ENCODE measurements at regions not wholly inside any gene's neighbourhood (a gene's known extent, or its start where the extent isn't known, plus 50 kb on each side); places are given as distances from the start of the nearest gene placed in this dataset.

- ChIA-PET POLR2A (no interaction called here), RAD21 (ENCODE audit: unreplicated experiment) (no interaction called here), SMC1A (ENCODE audit: uncharacterized antibody, unreplicated experiment) (no interaction called here), CTCF (no interaction called here)
- H2AFZ ChIP-seq (ENCODE audit: control insufficient read depth, low read depth, low read length), result no peak overlapping the region
- BruUV-seq (replicated peaks), result no TSS peak
- 92% methylated on average over 3 of the region's 3 CpGs for WGBS (ENCODE audit: insufficient coverage, insufficient replicate concordance, low lambda C conversion rate, missing lambda C conversion rate)
- H3K4me1 ChIP-seq (ENCODE audit: control insufficient read depth, insufficient read depth, low read length), result no peaks in the 10 kb centered on the region
- ATAC-seq (no peak), DNase-seq (ENCODE audit: low read depth, low spot score) (no peak), FAIRE-seq (peak; percentile 23)
- no peak overlapping the region for H3K4me2 ChIP-seq (ENCODE audit: control insufficient read depth, insufficient read depth)
- H4K20me1 ChIP-seq (ENCODE audit: control insufficient read depth, insufficient read depth), result no peaks in the 10 kb centered on the region
- H3K27me3 ChIP-seq (replicated peaks in 1 of 2; ENCODE audit: control insufficient read depth in 2 of 2, insufficient read depth in 2 of 2, low read length in 1 of 2), result no peaks in the 10 kb centered on the region; a peak in 1 of 4 replicates
- H3K4me3 ChIP-seq, result no peak overlapping the region
- no peaks in the 10 kb centered on the region for H3K9me3 ChIP-seq (replicated peaks; ENCODE audit: control insufficient read depth, insufficient read depth, low read length)
- no peaks in the 10 kb centered on the region for H3K79me2 ChIP-seq (ENCODE audit: control insufficient read depth, insufficient read depth, low read length)
- H3K27ac ChIP-seq (ENCODE audit: control insufficient read depth, insufficient read depth), result no peak overlapping the region
- no peaks in the 10 kb centered on the region for H3K36me3 ChIP-seq (ENCODE audit: control insufficient read depth in 2 of 2, insufficient read depth in 2 of 2, low read length in 1 of 2)
- TF ChIP-seq RAD51 (IDR thresholded peaks at IDR 0.05) (no peak), YBX1 (IDR thresholded peaks at IDR 0.05) (no peak)
- TF ChIP-seq, protein P1, sequence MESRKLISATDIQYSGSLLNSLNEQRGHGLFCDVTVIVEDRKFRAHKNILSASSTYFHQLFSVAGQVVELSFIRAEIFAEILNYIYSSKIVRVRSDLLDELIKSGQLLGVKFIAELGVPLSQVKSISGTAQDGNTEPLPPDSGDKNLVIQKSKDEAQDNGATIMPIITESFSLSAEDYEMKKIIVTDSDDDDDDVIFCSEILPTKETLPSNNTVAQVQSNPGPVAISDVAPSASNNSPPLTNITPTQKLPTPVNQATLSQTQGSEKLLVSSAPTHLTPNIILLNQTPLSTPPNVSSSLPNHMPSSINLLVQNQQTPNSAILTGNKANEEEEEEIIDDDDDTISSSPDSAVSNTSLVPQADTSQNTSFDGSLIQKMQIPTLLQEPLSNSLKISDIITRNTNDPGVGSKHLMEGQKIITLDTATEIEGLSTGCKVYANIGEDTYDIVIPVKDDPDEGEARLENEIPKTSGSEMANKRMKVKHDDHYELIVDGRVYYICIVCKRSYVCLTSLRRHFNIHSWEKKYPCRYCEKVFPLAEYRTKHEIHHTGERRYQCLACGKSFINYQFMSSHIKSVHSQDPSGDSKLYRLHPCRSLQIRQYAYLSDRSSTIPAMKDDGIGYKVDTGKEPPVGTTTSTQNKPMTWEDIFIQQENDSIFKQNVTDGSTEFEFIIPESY (IDR thresholded peaks at IDR 0.05), result no peak
- no peak overlapping the region for H3K9ac ChIP-seq (ENCODE audit: control insufficient read depth, insufficient read depth, low read length)
- in situ Hi-C loops (cut with MboI) (no loop called here), intact Hi-C loops (cut with micrococcal nuclease; ENCODE audit: unreplicated experiment) (no loop called here)
These were observed 84.4 kb downstream of the MTERF1 start for GRCh38 chr7:91796122-91796521.

- Histone ChIP-seq H4K20me1 (ENCODE audit: control insufficient read depth, insufficient read depth) (no peaks in the 10 kb centered on the region), H3K9me3 (replicated peaks; ENCODE audit: control insufficient read depth, insufficient read depth, low read length) (no peaks in the 10 kb centered on the region), H3K4me3 (no peak overlapping the region), H3K4me1 (ENCODE audit: control insufficient read depth, insufficient read depth, low read length) (no peaks in the 10 kb centered on the region), H3K9ac (ENCODE audit: control insufficient read depth, insufficient read depth, low read length) (no peak overlapping the region), H3K27me3 (replicated peaks in 1 of 2; ENCODE audit: control insufficient read depth in 2 of 2, insufficient read depth in 2 of 2, low read length in 1 of 2) (no peaks in the 10 kb centered on the region; a peak in 1 of 4 replicates), H3K4me2 (ENCODE audit: control insufficient read depth, insufficient read depth) (no peak overlapping the region), H2AFZ (ENCODE audit: control insufficient read depth, low read depth, low read length) (no peak overlapping the region), H3K36me3 (ENCODE audit: control insufficient read depth in 2 of 2, insufficient read depth in 2 of 2, low read length in 1 of 2) (no peaks in the 10 kb centered on the region), H3K79me2 (ENCODE audit: control insufficient read depth, insufficient read depth, low read length) (no peaks in the 10 kb centered on the region), H3K27ac (ENCODE audit: control insufficient read depth, insufficient read depth) (no peak overlapping the region)
- intact Hi-C loops (cut with micrococcal nuclease; ENCODE audit: unreplicated experiment), result no loop called here
- BruUV-seq (replicated peaks), result no TSS peak
- CTCF ChIA-PET, result no interaction called here
- POLR2A ChIA-PET, result no interaction called here
- in situ Hi-C loops (cut with MboI), result no loop called here
- peak; percentile 9 for DNase-seq (ENCODE audit: low read depth, low spot score)
- 0 out of 2 replicates have a peak, but pooled peaks have one; percentile 13 for TF ChIP-seq IKZF1 (conservative IDR thresholded peaks at IDR 0.05)
- TF ChIP-seq RELB (IDR thresholded peaks at IDR 0.05; ENCODE audit: low read depth), result no peak
- TF ChIP-seq MTA2 (IDR thresholded peaks at IDR 0.05; ENCODE audit: low read depth), result peak; percentile 98
- TF ChIP-seq ZNF217 (IDR thresholded peaks at IDR 0.05), result peak; percentile 22; the same call in 1 of the 2 replicates
- no peak for TF ChIP-seq SREBF2 (IDR thresholded peaks at IDR 0.05; ENCODE audit: low read length)
- 0 out of 2 replicates have a peak, but pooled peaks have one; percentile 20 for TF ChIP-seq ATF7 (IDR thresholded peaks at IDR 0.05; ENCODE audit: low read depth)
- no peak for TF ChIP-seq ZNF207 (IDR thresholded peaks at IDR 0.05; ENCODE audit: borderline replicate concordance)
- TF ChIP-seq IKZF2 (IDR thresholded peaks at IDR 0.05), result peak in 1 of 2 experiments; percentile 24; a peak in 2 of 4 replicates
- TF ChIP-seq PBX3 (IDR thresholded peaks at IDR 0.05; ENCODE audit: insufficient replicate concordance, low read depth, low read length), result no peak
- ATAC-seq, result peak; percentile 71
- SMC1A ChIA-PET (ENCODE audit: uncharacterized antibody, unreplicated experiment), result no interaction called here
- WGBS (ENCODE audit: insufficient coverage, insufficient replicate concordance, low lambda C conversion rate, missing lambda C conversion rate), result 0% methylated on average over 3 of the region's 3 CpGs
- RAD21 ChIA-PET (ENCODE audit: unreplicated experiment), result no interaction called here
- no peak for FAIRE-seq
These were observed 82.1 kb downstream of the MTERF1 start for GRCh38 chr7:91798425-91798824.
